ENCODE measurements at regions not wholly inside any gene's neighbourhood (a gene's known extent, or its start where the extent isn't known, plus 50 kb on each side); places are given as distances from the start of the nearest gene placed in this dataset.
A peak's percentile ranks its signal among the peaks of the same experiment; 100 is the strongest.

DNA sequence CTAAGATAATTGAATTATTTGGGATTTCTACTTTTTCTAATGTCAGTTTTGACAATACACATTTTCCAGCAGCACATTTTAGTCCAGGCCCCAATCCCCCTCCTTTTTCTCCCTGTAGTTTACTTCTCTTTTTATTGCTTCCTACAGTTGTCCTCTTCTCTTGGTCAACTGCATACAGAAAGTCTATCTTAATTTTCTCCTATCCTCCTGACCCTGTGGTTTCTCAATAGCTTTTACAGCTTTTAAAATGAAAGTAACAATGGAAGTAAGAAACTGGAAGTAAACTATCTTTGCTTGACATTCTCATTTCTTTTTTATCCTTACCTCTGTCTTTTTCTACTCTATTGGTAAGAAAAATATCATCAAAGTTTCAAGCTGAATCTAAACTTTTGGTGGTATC lies 106.5 kb upstream of the OXGR1 start:
- H3K4me1 ChIP-seq (ENCODE audit: control insufficient read depth, extremely low read depth, insufficient read depth, low read length) = no peaks in the 10 kb centered on the region
- no peak for TF ChIP-seq POLR2AphosphoS5 (IDR thresholded peaks at IDR 0.05; ENCODE audit: insufficient read depth, low read depth, low read length)
- TF ChIP-seq FOS (IDR thresholded peaks at IDR 0.05; ENCODE audit: borderline replicate concordance, insufficient read depth, low read length) = no peak
- no peak for TF ChIP-seq GATA2 (IDR thresholded peaks at IDR 0.05; ENCODE audit: insufficient read depth, insufficient read length, low read depth, low read length)
- no peak for TF ChIP-seq MYC (IDR thresholded peaks at IDR 0.05; ENCODE audit: low read depth, low read length)
- no peak for TF ChIP-seq POLR2A (IDR thresholded peaks at IDR 0.05; ENCODE audit: low read depth, low read length)
- POLR2A ChIA-PET = no interaction called here
- H3K27me3 ChIP-seq (ENCODE audit: control insufficient read depth in 2 of 2, insufficient read depth in 2 of 2, low read length in 2 of 2) = no peaks in the 10 kb centered on the region
- H2AFZ ChIP-seq (ENCODE audit: low read depth, low read length) = no peak overlapping the region
- intact Hi-C loops (cut with micrococcal nuclease) (no loop called here), dilution Hi-C loops (cut with MboI; ENCODE audit: extremely low pct_ligation_motif_present, low sequenced_read_pairs) (loop anchor here (25.0 kb wide), 1 partner anchor 111 kb away; the partner anchor contains the start of gene MBNL2)
- FAIRE-seq = peak; percentile 44
- no peak overlapping the region for H3K27ac ChIP-seq (ENCODE audit: insufficient read depth, low read depth, low read length)
- no TSS peak for BruUV-seq (replicated peaks)
- H3K4me3 ChIP-seq (replicated peaks in 1 of 3; ENCODE audit: insufficient read depth in 1 of 3, low read depth in 1 of 3, low read length in 3 of 3) = no peak overlapping the region
- no peak for DNase-seq (ENCODE audit: low read depth, low spot score)
- H3K9me3 ChIP-seq (replicated peaks; ENCODE audit: control insufficient read depth, insufficient read depth, low read length) = no peaks in the 10 kb centered on the region
- H3K9me1 ChIP-seq (replicated peaks; ENCODE audit: control insufficient read depth, extremely low read depth, insufficient read depth, low read length) = no peaks in the 10 kb centered on the region
- no peaks in the 10 kb centered on the region for H3K36me3 ChIP-seq (ENCODE audit: control insufficient read depth in 2 of 2, extremely low read depth in 1 of 2, insufficient read depth in 2 of 2, low read length in 2 of 2)
- H4K20me1 ChIP-seq (replicated peaks; ENCODE audit: control insufficient read depth, extremely low read depth, insufficient read depth, low read length) = no peaks in the 10 kb centered on the region
- H3K79me2 ChIP-seq (ENCODE audit: control insufficient read depth, insufficient read depth, low read length) = no peaks in the 10 kb centered on the region
- CTCF ChIA-PET = interaction anchor here (1.2 kb wide), 1 partner anchor 9 kb away, joined by 3 read pairs; no protein-coding TSS in a partner anchor
- H3K9ac ChIP-seq (replicated peaks; ENCODE audit: extremely low read depth, insufficient read depth, low read length) = no peak overlapping the region
- no peak overlapping the region for H3K4me2 ChIP-seq (ENCODE audit: insufficient read depth, low read length)

DNA sequence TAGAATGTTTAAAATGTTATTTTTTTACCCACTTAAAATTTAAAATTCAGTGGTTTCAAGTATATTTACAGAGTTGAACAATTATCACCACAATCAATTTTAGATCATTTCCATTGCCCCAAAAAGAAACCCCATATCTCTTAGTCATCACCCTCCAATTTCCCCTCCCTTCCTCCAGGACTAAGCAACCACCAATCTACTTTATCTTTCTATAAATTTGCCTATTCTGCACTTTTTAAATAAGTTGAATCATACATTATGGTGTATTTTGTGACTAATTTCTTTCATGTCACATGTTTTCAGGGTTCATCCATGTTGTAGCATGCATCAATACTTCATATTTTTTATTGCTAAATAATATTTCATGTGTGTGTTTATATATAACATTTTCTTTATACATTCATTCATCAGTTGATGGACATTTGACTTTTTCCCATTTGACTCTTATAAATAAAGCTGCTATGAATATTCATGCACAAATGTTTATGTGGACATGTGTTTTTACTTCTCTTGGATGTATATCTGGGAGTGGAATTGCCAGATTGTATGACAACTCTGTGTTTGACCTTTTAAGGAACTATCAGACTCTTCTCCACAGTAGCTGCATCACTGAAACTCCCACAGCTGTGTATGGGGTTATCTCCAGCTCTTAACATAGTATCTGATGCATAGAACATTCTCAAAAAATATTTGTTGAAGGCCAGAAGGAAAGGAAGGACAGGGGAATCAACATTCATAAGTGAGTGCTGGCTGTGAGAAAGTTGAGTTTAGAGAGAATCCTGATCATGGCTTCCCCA lies 107.8 kb upstream of the OXGR1 start:
- DNase-seq (ENCODE audit: low read depth, low spot score) = no peak
- ChIA-PET CTCF (no interaction called here), POLR2A (no interaction called here)
- Histone ChIP-seq H3K4me3 (replicated peaks in 1 of 3; ENCODE audit: insufficient read depth in 1 of 3, low read depth in 1 of 3, low read length in 3 of 3) (no peak overlapping the region), H3K36me3 (ENCODE audit: control insufficient read depth in 2 of 2, extremely low read depth in 1 of 2, insufficient read depth in 2 of 2, low read length in 2 of 2) (no peaks in the 10 kb centered on the region), H3K79me2 (ENCODE audit: control insufficient read depth, insufficient read depth, low read length) (no peaks in the 10 kb centered on the region), H4K20me1 (replicated peaks; ENCODE audit: control insufficient read depth, extremely low read depth, insufficient read depth, low read length) (no peaks in the 10 kb centered on the region), H3K9me3 (replicated peaks; ENCODE audit: control insufficient read depth, insufficient read depth, low read length) (no peaks in the 10 kb centered on the region), H3K4me2 (ENCODE audit: insufficient read depth, low read length) (no peak overlapping the region), H3K9ac (replicated peaks; ENCODE audit: extremely low read depth, insufficient read depth, low read length) (no peak overlapping the region), H3K9me1 (replicated peaks; ENCODE audit: control insufficient read depth, extremely low read depth, insufficient read depth, low read length) (no peaks in the 10 kb centered on the region), H2AFZ (ENCODE audit: low read depth, low read length) (no peak overlapping the region), H3K4me1 (ENCODE audit: control insufficient read depth, extremely low read depth, insufficient read depth, low read length) (no peaks in the 10 kb centered on the region), H3K27ac (ENCODE audit: insufficient read depth, low read depth, low read length) (no peak overlapping the region), H3K27me3 (ENCODE audit: control insufficient read depth in 2 of 2, insufficient read depth in 2 of 2, low read length in 2 of 2) (no peaks in the 10 kb centered on the region)
- TF ChIP-seq, protein P1, sequence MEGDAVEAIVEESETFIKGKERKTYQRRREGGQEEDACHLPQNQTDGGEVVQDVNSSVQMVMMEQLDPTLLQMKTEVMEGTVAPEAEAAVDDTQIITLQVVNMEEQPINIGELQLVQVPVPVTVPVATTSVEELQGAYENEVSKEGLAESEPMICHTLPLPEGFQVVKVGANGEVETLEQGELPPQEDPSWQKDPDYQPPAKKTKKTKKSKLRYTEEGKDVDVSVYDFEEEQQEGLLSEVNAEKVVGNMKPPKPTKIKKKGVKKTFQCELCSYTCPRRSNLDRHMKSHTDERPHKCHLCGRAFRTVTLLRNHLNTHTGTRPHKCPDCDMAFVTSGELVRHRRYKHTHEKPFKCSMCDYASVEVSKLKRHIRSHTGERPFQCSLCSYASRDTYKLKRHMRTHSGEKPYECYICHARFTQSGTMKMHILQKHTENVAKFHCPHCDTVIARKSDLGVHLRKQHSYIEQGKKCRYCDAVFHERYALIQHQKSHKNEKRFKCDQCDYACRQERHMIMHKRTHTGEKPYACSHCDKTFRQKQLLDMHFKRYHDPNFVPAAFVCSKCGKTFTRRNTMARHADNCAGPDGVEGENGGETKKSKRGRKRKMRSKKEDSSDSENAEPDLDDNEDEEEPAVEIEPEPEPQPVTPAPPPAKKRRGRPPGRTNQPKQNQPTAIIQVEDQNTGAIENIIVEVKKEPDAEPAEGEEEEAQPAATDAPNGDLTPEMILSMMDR (IDR thresholded peaks at IDR 0.05; ENCODE audit: extremely low read depth in 1 of 2, insufficient read depth in 1 of 2, low read depth in 1 of 2, low read length in 2 of 2) = no peak
- TF ChIP-seq MYC (IDR thresholded peaks at IDR 0.05; ENCODE audit: low read depth, low read length) (no peak), POLR2AphosphoS5 (IDR thresholded peaks at IDR 0.05; ENCODE audit: insufficient read depth, low read depth, low read length) (no peak), FOS (IDR thresholded peaks at IDR 0.05; ENCODE audit: borderline replicate concordance, insufficient read depth, low read length) (no peak), POLR2A (IDR thresholded peaks at IDR 0.05; ENCODE audit: low read depth, low read length) (no peak), JUN (IDR thresholded peaks at IDR 0.05; ENCODE audit: borderline replicate concordance, insufficient read depth, insufficient read length, low read depth) (no peak), GATA2 (IDR thresholded peaks at IDR 0.05; ENCODE audit: insufficient read depth, insufficient read length, low read depth, low read length) (no peak), EZH2 (IDR thresholded peaks at IDR 0.05; ENCODE audit: borderline replicate concordance, low read depth, low read length, severe bottlenecking) (no peak)
- TF ChIP-seq, protein P2, sequence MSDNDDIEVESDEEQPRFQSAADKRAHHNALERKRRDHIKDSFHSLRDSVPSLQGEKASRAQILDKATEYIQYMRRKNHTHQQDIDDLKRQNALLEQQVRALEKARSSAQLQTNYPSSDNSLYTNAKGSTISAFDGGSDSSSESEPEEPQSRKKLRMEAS (IDR thresholded peaks at IDR 0.05; ENCODE audit: insufficient read depth, insufficient read length) = no peak
- intact Hi-C loops (cut with micrococcal nuclease) = no loop called here
- no peak for FAIRE-seq
- BruUV-seq (replicated peaks) = no TSS peak
- dilution Hi-C loops (cut with MboI; ENCODE audit: extremely low pct_ligation_motif_present, low sequenced_read_pairs) = loop anchor here (25.0 kb wide), 1 partner anchor 110 kb away; the partner anchor contains the start of gene MBNL2

All from endothelial cell of umbilical vein (primary cell).